ENCODE measurements at regions not wholly inside any gene's neighbourhood (a gene's known extent, or its start where the extent isn't known, plus 50 kb on each side); places are given as distances from the start of the nearest gene placed in this dataset.

- no peak overlapping the region for H3K27ac Mint-ChIP-seq
- no peak for DNase-seq
- POLR2A ChIA-PET, result interaction anchor here (0.6 kb wide), 1 partner anchor 109 kb away, joined by 3 read pairs; no protein-coding TSS in a partner anchor
Measured at GRCh38 chr5:133790898-133791297, 177.5 kb downstream of the C5orf15 start.

GRCh38 chr5:133789428-133789827, 177.1 kb upstream of the FSTL4 start:
- Mint-ChIP-seq H3K27ac (no peak overlapping the region), H3K4me3 (no peak overlapping the region), H3K36me3 (peaks cover 3% of the 10 kb centered on the region), H3K4me1 (no peaks in the 10 kb centered on the region), H3K27me3 (no peaks in the 10 kb centered on the region), H3K9me3 (peaks cover 3% of the 10 kb centered on the region)
- POLR2A ChIA-PET, result no interaction called here
- ATAC-seq (ENCODE audit: low read depth) (no peak), DNase-seq (no peak)

More at GRCh38 chr5:133790898-133791297, 177.5 kb downstream of the C5orf15 start:
- Mint-ChIP-seq H3K9me3 (no peaks in the 10 kb centered on the region), H3K4me1 (no peaks in the 10 kb centered on the region), H3K4me3 (no peak overlapping the region), H3K27me3 (no peaks in the 10 kb centered on the region), H3K36me3 (no peaks in the 10 kb centered on the region)
- ATAC-seq (ENCODE audit: low read depth), result no peak

DNA sequence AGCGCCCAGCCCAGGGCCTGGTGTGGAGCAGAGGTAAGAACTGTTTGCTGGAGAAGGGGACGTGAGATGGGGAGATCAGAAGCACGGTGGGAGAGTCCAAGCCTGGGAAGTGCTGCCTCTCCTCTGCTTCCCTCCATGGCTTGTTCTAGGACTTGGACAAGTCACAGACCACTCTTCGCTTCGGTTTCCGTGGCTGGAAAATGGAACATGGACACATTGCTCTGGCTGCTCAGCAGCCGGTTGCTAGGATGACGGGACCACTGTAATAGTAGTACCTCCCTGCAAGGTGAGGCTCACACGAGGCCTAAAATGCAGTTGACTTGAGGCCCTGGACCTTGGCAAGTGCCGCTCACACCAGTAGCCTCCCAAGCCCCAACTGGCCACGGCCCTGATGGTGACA, 175.8 kb upstream of the FSTL4 start:
- Mint-ChIP-seq H3K4me1 (no peaks in the 10 kb centered on the region), H3K4me3 (no peak overlapping the region), H3K9me3 (peaks cover 3% of the 10 kb centered on the region), H3K36me3 (peaks cover 3% of the 10 kb centered on the region), H3K27ac (no peak overlapping the region), H3K27me3 (no peaks in the 10 kb centered on the region)
- DNase-seq (no peak), ATAC-seq (ENCODE audit: low read depth) (no peak)
- POLR2A ChIA-PET, result no interaction called here

DNA sequence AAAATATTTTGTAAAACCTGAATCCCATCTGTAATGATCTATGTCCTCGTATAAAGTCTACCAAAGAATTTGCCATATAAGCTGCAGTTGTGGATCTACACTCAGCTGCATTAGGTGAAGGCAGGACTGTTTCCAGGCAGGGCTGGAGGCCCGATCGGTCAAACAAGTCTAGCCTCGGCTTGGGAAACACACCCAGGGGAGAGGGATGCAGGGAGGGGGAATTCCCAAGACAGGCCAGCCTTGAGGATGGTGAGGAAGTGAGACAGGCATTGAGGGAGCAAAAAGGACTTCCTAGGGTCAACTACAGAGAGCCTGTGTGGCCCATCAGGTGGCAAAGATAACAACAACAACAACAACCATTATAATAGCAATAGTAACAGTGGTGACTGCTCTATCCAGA, 174.1 kb upstream of the FSTL4 start:
- Mint-ChIP-seq H3K27ac (no peak overlapping the region), H3K4me3 (no peak overlapping the region), H3K27me3 (no peaks in the 10 kb centered on the region), H3K4me1 (no peaks in the 10 kb centered on the region), H3K36me3 (peaks cover 3% of the 10 kb centered on the region), H3K9me3 (peaks cover 3% of the 10 kb centered on the region)
- DNase-seq (no peak), ATAC-seq (ENCODE audit: low read depth) (no peak)
- POLR2A ChIA-PET, result no interaction called here

DNA sequence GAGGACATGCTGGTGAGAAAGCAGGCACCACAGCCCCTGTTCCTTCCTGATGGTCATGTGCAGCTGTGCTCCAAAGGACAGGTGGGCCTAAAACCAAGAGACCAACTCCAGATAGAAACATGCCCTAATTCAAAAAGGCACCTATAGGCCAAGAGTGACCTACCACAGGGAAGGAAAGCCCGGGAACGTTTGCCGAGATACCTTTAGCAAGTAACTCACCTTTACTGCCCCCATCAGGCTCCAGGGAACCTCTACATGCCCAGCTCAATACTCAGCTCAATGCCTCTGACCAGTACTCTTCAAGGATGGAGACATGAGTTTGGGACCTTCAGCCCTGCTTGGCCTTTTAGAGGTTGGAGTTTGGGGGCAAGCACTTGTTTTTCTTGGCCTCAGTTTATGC, 172.8 kb upstream of the FSTL4 start:
- no peak for ATAC-seq (ENCODE audit: low read depth)
- H3K4me3 Mint-ChIP-seq, result no peak overlapping the region
- POLR2A ChIA-PET, result no interaction called here
- H3K27ac Mint-ChIP-seq, result no peak overlapping the region
- peaks cover 3% of the 10 kb centered on the region for H3K9me3 Mint-ChIP-seq
- peaks cover 3% of the 10 kb centered on the region for H3K36me3 Mint-ChIP-seq
- no peak for DNase-seq
- H3K4me1 Mint-ChIP-seq, result no peaks in the 10 kb centered on the region
- H3K27me3 Mint-ChIP-seq, result no peaks in the 10 kb centered on the region

DNA sequence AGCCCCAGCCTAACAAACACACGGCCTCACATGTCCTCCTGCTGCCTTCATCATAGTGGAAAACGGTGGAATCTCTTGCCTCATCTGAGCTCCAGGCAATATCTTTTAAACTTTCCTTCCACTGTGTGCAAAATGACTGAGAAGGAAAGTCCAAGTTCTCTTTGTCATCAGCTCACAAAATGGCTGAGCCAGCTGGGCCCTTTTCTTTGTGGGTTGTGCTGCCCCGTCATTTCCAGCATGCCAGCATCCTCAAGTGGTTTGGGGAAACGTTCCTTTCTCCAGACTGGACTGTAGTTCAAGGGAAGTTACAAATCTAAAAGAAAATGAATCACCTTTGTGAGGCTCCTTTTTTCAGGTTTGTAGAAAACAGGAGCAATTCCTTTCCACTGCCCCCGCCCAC, 171.1 kb upstream of the FSTL4 start:
- H3K36me3 Mint-ChIP-seq, result peaks cover 3% of the 10 kb centered on the region
- ATAC-seq (ENCODE audit: low read depth) (no peak), DNase-seq (no peak)
- POLR2A ChIA-PET, result no interaction called here
- no peaks in the 10 kb centered on the region for H3K4me1 Mint-ChIP-seq
- peaks cover 3% of the 10 kb centered on the region for H3K9me3 Mint-ChIP-seq
- no peak overlapping the region for H3K4me3 Mint-ChIP-seq
- H3K27me3 Mint-ChIP-seq, result no peaks in the 10 kb centered on the region
- H3K27ac Mint-ChIP-seq, result no peak overlapping the region

- no peaks in the 10 kb centered on the region for H3K27me3 Mint-ChIP-seq
- peaks cover 3% of the 10 kb centered on the region for H3K9me3 Mint-ChIP-seq
- no peak for DNase-seq
- no peaks in the 10 kb centered on the region for H3K4me1 Mint-ChIP-seq
- no peak overlapping the region for H3K27ac Mint-ChIP-seq
- POLR2A ChIA-PET, result no interaction called here
- H3K4me3 Mint-ChIP-seq, result no peak overlapping the region
- no peak for ATAC-seq (ENCODE audit: low read depth)
- peaks cover 3% of the 10 kb centered on the region for H3K36me3 Mint-ChIP-seq
Measured at GRCh38 chr5:133782736-133783135, 170.4 kb upstream of the FSTL4 start.

DNA sequence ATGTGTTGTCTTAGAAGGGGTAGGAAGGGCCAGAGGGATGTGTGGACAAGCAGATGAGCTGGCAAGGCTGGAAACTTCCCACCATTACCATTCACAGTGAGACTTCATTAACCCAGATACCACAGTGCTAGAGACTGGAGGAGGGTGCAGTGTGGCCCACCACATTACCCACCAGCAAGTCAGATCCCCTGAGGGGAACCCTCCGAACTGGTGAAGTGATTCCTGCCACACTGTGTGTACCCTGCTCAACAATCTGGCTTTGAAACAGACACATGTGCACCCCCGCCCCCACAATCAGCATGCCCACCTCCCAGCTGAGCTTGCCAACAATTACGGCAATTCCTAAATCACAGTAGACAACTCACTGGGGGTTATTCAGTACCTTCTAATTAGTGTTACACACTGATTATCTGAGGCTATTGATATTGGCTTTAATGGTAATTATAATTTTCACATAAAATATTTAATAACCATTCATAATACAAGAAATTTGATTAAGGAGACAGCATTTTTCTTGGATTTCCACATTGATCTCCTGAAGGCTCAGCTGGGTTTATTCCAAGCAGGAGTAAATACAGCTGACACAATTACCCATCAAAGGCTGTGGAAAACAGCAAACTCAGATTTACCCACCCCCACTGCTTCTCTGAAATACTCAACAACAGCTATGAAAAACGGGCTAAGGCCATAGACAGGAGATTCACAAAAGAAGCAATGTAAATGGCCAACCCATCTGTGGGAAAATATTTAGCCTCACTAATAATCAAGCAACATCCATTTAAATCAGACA, 169.3 kb upstream of the FSTL4 start:
- Mint-ChIP-seq H3K9me3 (peaks cover 3% of the 10 kb centered on the region), H3K27ac (no peak overlapping the region), H3K4me3 (no peak overlapping the region)

GRCh38 chr5:133780619-133781280, 168.4 kb upstream of the FSTL4 start:
- DNase-seq, result no peak
- H3K27me3 Mint-ChIP-seq, result no peaks in the 10 kb centered on the region
- POLR2A ChIA-PET, result no interaction called here
- ATAC-seq (ENCODE audit: low read depth), result no peak
- peaks cover 3% of the 10 kb centered on the region for H3K36me3 Mint-ChIP-seq
- no peak overlapping the region for H3K27ac Mint-ChIP-seq
- H3K4me1 Mint-ChIP-seq, result no peaks in the 10 kb centered on the region
- H3K4me3 Mint-ChIP-seq, result no peak overlapping the region
- H3K9me3 Mint-ChIP-seq, result peaks cover 3% of the 10 kb centered on the region

More for the DNA sequence above, 169.3 kb upstream of the FSTL4 start:
- Mint-ChIP-seq H3K4me1 (no peaks in the 10 kb centered on the region), H3K27me3 (no peaks in the 10 kb centered on the region), H3K36me3 (peaks cover 3% of the 10 kb centered on the region)
- ATAC-seq (ENCODE audit: low read depth), result no peak
- POLR2A ChIA-PET, result no interaction called here
- DNase-seq, result no peak

GRCh38 chr5:133779828-133780475, 167.6 kb upstream of the FSTL4 start:
- POLR2A ChIA-PET, result no interaction called here
- ATAC-seq (ENCODE audit: low read depth), result no peak
- no peak for DNase-seq
- Mint-ChIP-seq H3K36me3 (peaks cover under 1% of the 10 kb centered on the region), H3K27ac (no peak overlapping the region), H3K9me3 (peaks cover under 1% of the 10 kb centered on the region), H3K27me3 (no peaks in the 10 kb centered on the region), H3K4me3 (no peak overlapping the region), H3K4me1 (no peaks in the 10 kb centered on the region)

GRCh38 chr5:133778636-133779035, 166.3 kb upstream of the FSTL4 start:
- Mint-ChIP-seq H3K27me3 (no peaks in the 10 kb centered on the region), H3K36me3 (no peaks in the 10 kb centered on the region), H3K27ac (no peak overlapping the region), H3K9me3 (no peaks in the 10 kb centered on the region), H3K4me1 (no peaks in the 10 kb centered on the region), H3K4me3 (no peak overlapping the region)
- POLR2A ChIA-PET, result no interaction called here
- no peak for DNase-seq
- no peak for ATAC-seq (ENCODE audit: low read depth)

DNA sequence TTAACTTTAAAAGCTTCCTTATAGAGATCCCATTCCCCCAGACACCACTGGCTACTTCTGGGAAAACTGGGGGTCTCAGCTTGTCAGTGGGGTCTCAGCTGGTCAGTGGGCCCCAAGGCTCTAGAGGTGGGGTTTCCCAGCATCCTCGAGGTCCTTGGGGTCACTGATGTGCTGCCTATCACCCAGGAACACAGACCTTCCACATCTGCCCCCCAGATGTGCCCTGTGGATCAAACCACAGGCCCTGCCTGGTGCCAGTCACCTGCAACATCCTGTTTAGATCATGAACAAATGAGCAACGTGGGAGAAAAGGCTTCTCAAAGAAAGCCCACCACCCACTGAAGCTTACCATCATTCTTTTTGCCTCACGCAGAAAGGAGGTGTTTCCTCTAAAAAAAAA, 165.6 kb upstream of the FSTL4 start:
- Mint-ChIP-seq H3K9me3 (no peaks in the 10 kb centered on the region), H3K4me3 (no peak overlapping the region), H3K27ac (no peak overlapping the region), H3K4me1 (no peaks in the 10 kb centered on the region), H3K27me3 (peaks cover 2% of the 10 kb centered on the region), H3K36me3 (no peaks in the 10 kb centered on the region)
- DNase-seq (no peak), ATAC-seq (ENCODE audit: low read depth) (no peak)
- POLR2A ChIA-PET, result no interaction called here

- POLR2A ChIA-PET, result no interaction called here
- H3K27me3 Mint-ChIP-seq, result peaks cover 14% of the 10 kb centered on the region
- DNase-seq (no peak), ATAC-seq (ENCODE audit: low read depth) (no peak)
- H3K4me3 Mint-ChIP-seq, result no peak overlapping the region
- H3K27ac Mint-ChIP-seq, result no peak overlapping the region
- no peaks in the 10 kb centered on the region for H3K36me3 Mint-ChIP-seq
- no peaks in the 10 kb centered on the region for H3K4me1 Mint-ChIP-seq
- H3K9me3 Mint-ChIP-seq, result peaks cover 4% of the 10 kb centered on the region
Measured at GRCh38 chr5:133775584-133776304, 163.4 kb upstream of the FSTL4 start.

All from activated naive CD8-positive, alpha-beta T cell treated with anti-CD3 and anti-CD28 coated beads, Interleukin-2, amount 10 ng/mL, durations not matched to agents 7 days and 5 days (primary cell).